ENCODE measurements at regions not wholly inside any gene's neighbourhood (a gene's known extent, or its start where the extent isn't known, plus 50 kb on each side); places are given as distances from the start of the nearest gene placed in this dataset.

- Histone ChIP-seq H3K4me3 (replicated peaks in 1 of 3; ENCODE audit: low read depth in 2 of 3, low read length in 3 of 3) (no peak overlapping the region), H3K27ac (ENCODE audit: low read depth in 1 of 2, low read length in 2 of 2) (no peak overlapping the region), H3K4me1 (ENCODE audit: control insufficient read depth in 1 of 2, insufficient read depth in 2 of 2, low read length in 2 of 2) (no peaks in the 10 kb centered on the region), H4K20me1 (ENCODE audit: insufficient read depth, low read length) (no peaks in the 10 kb centered on the region), H2AFZ (ENCODE audit: insufficient read depth, low read depth, low read length, poor library complexity, severe bottlenecking) (no peak overlapping the region), H3K4me2 (replicated peaks; ENCODE audit: extremely low read depth, low read length, poor library complexity, severe bottlenecking) (no peak overlapping the region), H3K36me3 (replicated peaks in 1 of 2; ENCODE audit: control insufficient read depth in 1 of 2, insufficient read depth in 2 of 2, low read length in 2 of 2) (no peaks in the 10 kb centered on the region), H3K27me3 (ENCODE audit: control insufficient read depth in 2 of 2, insufficient read depth in 2 of 2, low read length in 2 of 2) (no peaks in the 10 kb centered on the region), H3K9ac (ENCODE audit: insufficient read depth, low read length, poor library complexity, severe bottlenecking) (no peak overlapping the region), H3K9me3 (replicated peaks in 1 of 2; ENCODE audit: control insufficient read depth in 1 of 2, insufficient read depth in 1 of 2, low read length in 2 of 2) (peaks cover 2 to 5% of the 10 kb centered on the region in 2 donors), H3K79me2 (ENCODE audit: insufficient read depth, low read length) (no peaks in the 10 kb centered on the region)
- no peak for TF ChIP-seq CTCF (IDR thresholded peaks at IDR 0.05)
- H3K27me3 Mint-ChIP-seq (ENCODE audit: low read depth in 3 of 3): no peaks in the 10 kb centered on the region
- no peaks in the 10 kb centered on the region for H3K36me3 Mint-ChIP-seq
- H3K4me1 Mint-ChIP-seq: no peaks in the 10 kb centered on the region
- no peak overlapping the region for H3K27ac Mint-ChIP-seq
- no peak for DNase-seq
- H3K9me3 Mint-ChIP-seq: peaks cover 0 to 9% (median 2%) of the 10 kb centered on the region in 7 donors
- no peak overlapping the region for H3K4me3 Mint-ChIP-seq
- intact Hi-C loops (cut with micrococcal nuclease): no loop called here
Measured at GRCh38 chr5:166022065-166022464, 2269.4 kb upstream of the WWC1 start.

- Mint-ChIP-seq H3K4me1 (no peaks in the 10 kb centered on the region), H3K27me3 (ENCODE audit: low read depth in 3 of 3) (no peaks in the 10 kb centered on the region), H3K27ac (no peak overlapping the region), H3K36me3 (no peaks in the 10 kb centered on the region), H3K9me3 (peaks cover 0 to 9% (median 2%) of the 10 kb centered on the region in 7 donors), H3K4me3 (no peak overlapping the region)
- Histone ChIP-seq H3K4me2 (replicated peaks; ENCODE audit: extremely low read depth, low read length, poor library complexity, severe bottlenecking) (no peak overlapping the region), H3K27ac (ENCODE audit: low read depth in 1 of 2, low read length in 2 of 2) (no peak overlapping the region), H3K9ac (ENCODE audit: insufficient read depth, low read length, poor library complexity, severe bottlenecking) (no peak overlapping the region), H3K79me2 (ENCODE audit: insufficient read depth, low read length) (no peaks in the 10 kb centered on the region), H3K4me1 (ENCODE audit: control insufficient read depth in 1 of 2, insufficient read depth in 2 of 2, low read length in 2 of 2) (no peaks in the 10 kb centered on the region), H3K4me3 (replicated peaks in 1 of 3; ENCODE audit: low read depth in 2 of 3, low read length in 3 of 3) (no peak overlapping the region), H3K36me3 (replicated peaks in 1 of 2; ENCODE audit: control insufficient read depth in 1 of 2, insufficient read depth in 2 of 2, low read length in 2 of 2) (no peaks in the 10 kb centered on the region), H4K20me1 (ENCODE audit: insufficient read depth, low read length) (no peaks in the 10 kb centered on the region), H3K9me3 (replicated peaks in 1 of 2; ENCODE audit: control insufficient read depth in 1 of 2, insufficient read depth in 1 of 2, low read length in 2 of 2) (peaks cover 2 to 5% of the 10 kb centered on the region in 2 donors), H2AFZ (ENCODE audit: insufficient read depth, low read depth, low read length, poor library complexity, severe bottlenecking) (no peak overlapping the region), H3K27me3 (ENCODE audit: control insufficient read depth in 2 of 2, insufficient read depth in 2 of 2, low read length in 2 of 2) (no peaks in the 10 kb centered on the region)
- no peak for DNase-seq
- intact Hi-C loops (cut with micrococcal nuclease): no loop called here
- no peak for TF ChIP-seq CTCF (IDR thresholded peaks at IDR 0.05)
Measured at GRCh38 chr5:166024970-166025369, 2266.5 kb upstream of the WWC1 start.

Data from CD14-positive monocyte (primary cell).